ENCODE measurements at regions not wholly inside any gene's neighbourhood (a gene's known extent, or its start where the extent isn't known, plus 50 kb on each side); places are given as distances from the start of the nearest gene placed in this dataset.
"Not testable (repeated sequence)": the region's sequence is repeated elsewhere in the genome, so short reads cannot be mapped to it uniquely, and the experiment has no call there.

DNA sequence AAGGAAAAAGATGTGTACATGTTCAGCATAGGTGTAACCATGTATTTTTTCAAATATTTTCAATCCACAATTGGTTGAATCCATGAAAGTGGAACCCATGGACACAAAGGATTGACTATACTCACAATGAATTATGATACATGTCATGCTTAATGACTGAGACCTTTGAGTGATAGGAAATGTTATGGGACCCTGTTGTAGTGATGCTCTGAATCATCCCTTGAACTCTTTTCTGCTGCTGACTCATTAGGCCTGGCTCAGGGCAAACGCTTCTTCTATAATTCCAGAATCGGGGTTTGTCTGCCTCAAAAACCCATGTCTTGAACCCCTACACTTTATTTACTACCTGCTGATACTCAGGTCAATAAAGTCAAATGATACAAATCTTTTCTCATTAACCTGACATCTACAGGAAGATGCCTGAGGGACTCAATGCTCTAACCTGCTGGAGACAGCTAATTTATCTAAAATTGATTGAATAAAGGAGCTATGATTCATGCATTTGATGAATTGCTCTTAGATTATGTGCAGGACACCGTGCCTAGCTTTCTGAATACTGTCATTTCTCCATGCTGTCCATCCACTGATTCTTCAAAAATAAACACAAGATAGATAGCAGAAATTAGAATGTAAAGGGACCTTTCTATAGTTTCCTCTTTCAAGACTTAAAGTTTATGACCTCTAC, 260.1 kb downstream of the PRELID2 start:
- DNase-seq (ENCODE audit: low spot score): no peak

DNA sequence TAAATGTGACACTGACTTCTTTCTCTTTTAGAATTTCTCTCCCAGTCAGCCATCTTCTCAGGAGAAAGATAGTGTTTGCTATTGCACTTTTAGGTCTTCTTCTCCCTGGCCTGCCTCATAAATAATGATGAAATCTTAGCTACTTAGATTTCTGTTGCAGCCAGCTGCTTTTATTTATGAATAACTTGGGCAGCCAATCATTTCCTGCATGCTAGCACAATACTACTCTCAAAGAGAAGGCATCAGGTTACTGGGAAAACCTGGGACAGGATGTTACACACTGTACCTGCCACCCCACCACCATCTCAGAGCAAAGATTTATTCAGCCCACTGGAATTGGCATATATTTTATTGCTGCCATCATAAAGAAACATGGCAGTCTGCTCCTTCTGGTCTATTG, 266.6 kb downstream of the PRELID2 start:
- peak; percentile 26 for DNase-seq (ENCODE audit: low spot score)

DNA sequence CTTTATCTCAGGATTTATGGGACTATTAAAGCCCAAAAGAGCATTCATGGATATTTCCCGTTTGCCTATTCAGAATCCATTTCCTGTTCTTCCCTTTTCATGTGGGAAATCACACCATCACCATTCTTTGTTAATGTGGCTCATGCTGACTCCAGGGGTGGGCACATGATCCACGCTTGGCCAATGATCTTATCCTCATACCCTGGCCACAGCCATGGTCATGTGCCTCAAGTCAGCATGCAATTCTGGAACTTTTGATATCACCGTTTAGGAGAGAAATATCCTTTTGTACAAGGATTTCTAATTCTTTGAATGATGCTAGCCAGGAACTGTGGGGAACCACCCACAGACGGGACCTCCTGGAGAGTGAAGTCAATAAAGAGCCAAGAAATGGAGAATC, 272.2 kb downstream of the PRELID2 start:
- DNase-seq (ENCODE audit: low spot score): no peak

DNA sequence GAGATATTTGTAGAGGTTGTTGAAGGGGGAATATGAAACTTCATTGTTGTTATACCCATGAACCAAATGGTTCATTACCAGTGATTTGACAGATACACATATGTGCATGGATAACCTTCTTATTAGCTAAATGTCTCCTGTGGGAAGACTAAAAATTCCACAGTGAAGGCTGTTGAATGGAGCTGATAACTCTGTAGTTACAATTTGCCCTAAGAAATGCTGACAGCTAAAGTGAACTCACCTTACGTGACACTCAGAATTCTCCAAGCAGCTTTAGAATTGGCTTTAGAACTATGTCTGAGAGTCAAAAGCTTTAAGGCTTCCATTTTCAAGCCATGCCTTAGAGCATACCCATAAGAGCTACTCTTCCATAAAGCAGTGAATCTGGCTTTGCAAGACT, 276.9 kb downstream of the PRELID2 start:
- DNase-seq (ENCODE audit: low spot score): no peak

DNA sequence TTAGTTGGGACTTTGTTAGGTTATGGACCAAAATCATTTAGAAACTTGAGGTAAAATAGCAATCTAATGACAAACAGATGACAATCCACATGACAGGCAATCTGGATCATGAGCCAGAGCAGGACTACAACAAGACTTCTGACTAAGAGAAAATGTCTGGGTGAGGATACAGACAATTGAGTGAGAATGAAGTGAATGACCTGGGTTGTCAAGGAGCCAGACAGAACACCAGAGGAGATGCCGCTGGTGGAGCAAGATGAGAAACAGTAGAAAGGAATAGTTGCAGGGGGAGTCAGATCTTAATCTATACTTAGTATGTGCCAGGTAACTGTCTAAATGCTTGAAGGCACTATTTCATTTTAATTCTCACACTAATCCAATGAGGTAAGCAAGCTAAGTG, 277.8 kb downstream of the PRELID2 start:
- no peak for DNase-seq (ENCODE audit: low spot score)

DNA sequence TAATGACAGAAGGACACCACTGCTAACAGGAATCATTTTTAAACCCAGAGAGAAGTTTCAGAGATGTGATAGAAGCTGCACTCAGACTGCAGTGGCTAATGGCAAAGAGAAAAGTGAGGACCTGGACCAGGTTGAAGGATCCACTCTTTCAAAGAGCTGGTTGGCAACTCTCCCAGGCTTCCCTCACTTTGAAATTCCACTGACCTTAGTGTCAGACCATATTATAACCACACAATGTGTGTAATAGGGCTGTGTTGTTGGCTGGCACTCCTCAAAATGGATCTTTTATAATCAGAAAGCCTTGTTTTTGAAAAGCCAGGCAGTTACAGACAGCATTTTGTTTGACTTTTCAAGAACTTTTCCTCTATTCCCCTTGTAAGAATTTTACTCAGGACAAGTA, 280.7 kb downstream of the PRELID2 start:
- DNase-seq (ENCODE audit: low spot score): peak; percentile 62

DNA sequence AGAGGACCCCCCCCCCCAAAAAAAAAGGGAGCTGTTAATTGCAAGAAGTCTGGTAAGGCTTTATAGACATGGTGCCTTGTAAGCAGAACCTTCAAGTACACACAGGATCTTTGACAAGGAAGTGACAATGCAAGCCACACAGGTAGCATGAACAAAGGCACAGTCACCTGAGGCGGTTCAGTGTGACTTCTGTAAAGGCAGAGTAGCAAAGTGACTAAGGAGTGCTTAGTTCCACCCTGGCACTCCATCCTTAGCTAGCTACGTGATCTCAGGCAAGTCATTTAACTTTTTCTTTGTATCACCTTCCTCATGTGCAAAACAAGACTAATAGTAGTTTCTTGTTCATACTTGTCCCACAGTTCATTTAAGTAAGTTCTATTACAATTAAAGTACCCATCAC, 282.0 kb downstream of the PRELID2 start:
- no peak for DNase-seq (ENCODE audit: low spot score)

DNA sequence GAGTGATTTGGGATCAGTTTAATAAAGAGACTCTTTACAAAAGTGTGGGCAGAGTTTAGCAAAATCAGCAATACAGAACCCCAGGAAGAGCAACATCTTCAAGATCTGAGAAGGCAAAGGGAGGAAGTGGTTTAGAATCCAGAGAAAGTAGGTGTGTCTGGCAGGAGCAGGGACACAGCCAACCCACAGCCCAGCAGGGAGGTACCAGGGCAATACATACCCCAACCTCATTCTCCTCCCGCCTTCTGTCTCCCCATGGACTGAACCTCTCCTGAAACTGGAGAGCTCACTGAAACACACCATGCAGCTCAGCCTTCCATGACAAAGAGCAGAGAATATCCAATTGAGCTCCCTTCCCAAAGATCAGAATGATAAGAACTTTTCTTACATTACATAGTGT, 283.4 kb downstream of the PRELID2 start:
- no peak for DNase-seq (ENCODE audit: low spot score)

DNA sequence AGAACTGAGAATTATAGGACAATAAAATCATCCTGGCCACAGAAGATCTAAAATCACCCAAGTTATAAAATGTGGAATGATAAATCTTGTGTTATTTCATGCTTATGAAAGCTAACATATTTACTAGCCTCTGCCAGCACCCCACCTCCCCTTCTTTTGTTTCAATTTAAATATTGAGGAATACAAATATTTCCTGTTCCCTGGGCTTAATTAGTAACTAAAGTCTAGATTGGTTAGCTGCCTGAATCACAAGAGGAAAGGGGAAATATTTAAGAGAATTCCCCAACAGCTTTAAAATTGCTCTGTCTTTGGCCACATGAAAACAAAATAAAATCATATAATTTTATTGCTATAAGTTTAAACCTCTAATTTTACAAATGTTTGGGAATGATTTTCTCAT, 287.0 kb downstream of the PRELID2 start:
- DNase-seq (ENCODE audit: low spot score): no peak

DNA sequence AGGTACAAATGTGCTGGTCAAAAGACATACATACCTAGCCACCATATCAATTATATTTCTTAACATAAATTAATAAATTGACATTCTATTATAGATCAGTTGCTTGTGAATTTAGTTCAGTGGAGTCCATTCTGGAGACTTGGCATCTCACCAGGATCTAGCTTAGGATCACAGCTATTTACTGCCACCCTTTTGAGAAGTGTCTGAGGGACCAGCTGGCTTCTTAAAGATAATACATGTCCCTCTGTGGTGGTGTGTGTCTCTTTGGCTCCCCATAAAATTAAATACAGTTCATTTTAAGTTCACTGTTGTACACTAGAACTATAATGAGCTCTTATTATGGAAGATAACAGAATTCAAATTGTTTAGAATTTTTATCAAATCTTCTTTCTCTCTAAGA, 290.7 kb downstream of the PRELID2 start:
- DNase-seq (ENCODE audit: low spot score): no peak

DNA sequence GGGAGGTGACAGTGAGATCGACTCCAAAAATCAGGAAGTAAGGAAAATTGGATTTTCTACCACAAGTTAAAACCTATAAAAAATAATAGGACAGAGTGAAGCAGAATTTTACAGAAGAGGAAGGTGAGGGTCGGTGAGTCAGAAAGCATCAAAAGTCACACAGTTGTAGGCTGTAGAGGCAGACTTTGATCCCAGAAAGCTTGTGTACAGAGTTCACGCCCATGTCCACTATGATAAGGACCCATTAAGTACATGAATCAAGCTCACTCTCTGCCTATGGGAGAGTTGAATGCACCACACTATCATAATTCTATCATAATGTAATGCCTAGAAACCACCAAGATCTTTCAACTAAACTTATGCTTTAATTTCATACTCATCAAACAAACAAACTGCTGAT, 291.2 kb downstream of the PRELID2 start:
- no peak for DNase-seq (ENCODE audit: low spot score)

DNA sequence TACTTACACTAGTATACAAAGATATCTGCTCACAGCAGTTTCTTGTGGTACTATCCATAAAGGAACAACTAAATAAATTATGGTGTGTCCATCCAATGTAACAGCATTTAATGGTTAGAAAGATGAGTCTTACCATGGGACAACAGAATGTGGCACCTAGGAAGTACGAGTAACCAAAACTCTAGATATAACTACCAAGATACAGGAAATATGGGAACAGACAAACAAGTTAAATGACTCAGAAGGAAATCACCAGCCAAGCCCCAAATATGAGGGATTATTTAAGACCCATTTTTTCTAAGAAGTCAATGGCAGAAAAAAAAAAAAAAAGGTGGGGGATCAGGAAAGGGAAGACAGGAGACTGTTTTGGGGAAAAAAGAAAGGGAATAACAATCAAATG, 294.8 kb downstream of the PRELID2 start:
- DNase-seq (ENCODE audit: low spot score): no peak

DNA sequence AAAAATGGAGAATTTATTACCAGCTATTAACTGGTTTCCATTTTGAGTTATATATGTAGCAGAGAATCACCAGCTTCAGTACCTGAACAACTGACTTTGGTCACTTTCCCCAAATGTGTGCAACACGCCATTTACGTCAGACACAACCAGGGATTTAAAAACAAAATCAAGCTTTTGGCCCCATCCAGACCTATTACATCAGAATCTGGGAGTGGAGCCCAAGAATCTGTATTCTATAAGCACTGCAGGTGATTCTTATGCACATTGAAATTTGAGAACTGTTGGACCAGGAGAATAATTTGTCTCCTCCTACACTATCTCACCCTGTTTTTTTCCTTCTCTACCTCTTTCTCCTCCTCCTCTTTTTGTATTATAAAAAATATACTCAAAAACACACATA, 295.9 kb downstream of the PRELID2 start:
- no peak for DNase-seq (ENCODE audit: low spot score)

DNA sequence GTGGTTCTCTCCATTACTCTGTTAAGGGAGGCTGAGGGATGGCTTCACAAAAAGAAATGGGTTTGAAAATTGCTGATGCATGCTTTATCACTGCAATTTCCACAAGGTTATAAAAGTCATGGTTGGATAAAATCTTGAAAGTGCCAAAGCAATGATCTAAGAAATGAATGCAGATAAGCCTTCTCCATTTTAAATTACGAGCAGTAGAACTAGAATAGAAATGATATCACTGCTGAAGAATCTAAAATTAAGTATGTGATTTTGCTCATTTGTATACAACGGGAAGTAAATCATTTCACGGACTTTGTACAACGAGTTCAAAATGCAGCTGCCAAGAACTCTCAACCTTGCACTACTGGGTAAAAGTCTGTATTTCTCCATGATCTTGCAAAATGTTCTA, 299.0 kb downstream of the PRELID2 start:
- no peak for DNase-seq (ENCODE audit: low spot score)

DNA sequence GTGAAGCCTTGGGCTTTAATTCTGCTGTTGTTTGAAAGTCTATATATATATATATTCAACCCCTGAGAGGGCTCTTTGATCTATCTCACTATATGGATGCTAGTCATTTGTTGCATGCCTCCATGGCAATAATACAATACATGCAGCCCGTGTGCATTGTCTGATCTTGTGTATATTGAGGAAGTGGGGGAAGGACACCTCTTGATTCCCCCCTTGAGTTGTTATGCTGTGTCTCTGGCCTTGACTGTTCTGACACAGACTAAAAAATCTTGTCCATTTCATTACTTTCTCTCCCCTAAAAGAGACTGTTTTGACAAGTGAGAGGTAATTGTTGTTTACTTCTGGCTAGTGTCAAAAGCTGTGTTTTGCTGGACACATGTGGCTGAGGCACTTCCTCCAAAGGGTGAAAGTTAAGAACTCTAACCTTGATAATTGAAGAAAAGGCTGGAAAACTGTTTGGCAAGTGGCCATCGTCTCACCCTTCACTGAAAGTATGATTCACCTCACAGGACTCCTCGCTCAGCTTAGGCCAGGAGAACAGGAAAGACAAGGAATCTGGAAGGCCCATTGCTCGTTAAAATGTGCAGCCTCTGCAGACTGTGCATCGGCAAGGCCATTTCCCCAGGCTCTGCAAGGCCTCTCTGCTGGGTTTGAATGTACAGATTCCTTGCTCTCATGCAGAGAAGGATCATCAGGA, 304.0 kb downstream of the PRELID2 start:
- peak; percentile 58 for DNase-seq (ENCODE audit: low spot score)

DNA sequence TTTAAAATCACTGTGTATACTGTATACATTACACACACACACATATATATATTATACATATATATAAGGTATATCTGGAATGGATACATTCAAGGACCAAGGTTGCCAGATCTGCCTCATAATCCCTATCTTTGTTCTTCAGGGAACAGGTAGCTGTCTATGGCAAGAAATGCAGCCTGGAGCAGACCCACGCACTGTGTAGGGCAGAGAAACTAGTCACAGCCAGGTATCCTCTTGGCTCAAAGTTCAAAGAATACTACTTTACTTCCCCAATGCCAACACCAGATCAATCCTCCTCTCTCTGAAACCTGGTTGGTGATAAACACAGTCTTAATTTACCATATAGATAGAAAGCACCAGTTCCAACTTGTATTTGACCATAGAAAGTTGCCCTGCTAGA, 313.6 kb downstream of the PRELID2 start:
- DNase-seq (ENCODE audit: low spot score): no peak

DNA sequence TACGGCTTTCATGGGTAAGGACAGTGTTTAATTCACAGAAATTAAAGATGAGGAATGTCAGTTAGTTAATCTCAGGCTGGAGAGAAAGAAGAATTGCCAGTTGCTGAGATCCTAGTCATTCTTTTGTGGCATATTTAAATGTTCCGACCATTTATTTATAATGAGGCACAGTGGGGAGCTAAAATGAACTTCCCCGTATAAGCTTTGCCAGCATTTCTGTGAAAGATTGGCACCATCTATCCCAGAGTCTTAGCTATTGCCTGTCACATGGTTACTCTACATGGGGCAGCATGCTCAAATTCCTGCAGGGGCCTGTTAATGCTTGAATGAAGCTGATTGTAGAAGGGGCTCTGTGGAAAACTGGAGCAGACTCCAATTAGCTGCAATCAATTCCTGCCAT, 314.1 kb downstream of the PRELID2 start:
- DNase-seq (ENCODE audit: low spot score): no peak

DNA sequence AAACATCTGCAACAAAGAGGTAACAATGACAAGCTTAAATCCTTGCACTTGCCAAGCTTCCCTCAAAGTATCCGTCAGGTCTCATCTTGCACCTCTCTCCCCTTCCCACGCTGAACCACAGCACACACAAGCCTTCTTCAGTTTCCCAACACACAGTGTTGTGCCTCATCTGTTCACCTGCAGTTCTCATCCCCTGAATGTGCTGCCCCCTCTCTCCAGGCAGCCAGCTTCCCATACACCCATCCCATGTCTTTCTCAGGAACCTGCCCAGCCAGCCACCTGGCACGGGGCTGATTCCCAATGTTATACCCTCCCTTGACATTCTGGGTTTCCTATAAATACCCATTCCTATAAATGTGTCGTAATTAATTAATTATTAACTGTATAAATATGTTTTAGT, 314.8 kb downstream of the PRELID2 start:
- DNase-seq (ENCODE audit: low spot score): no peak

DNA sequence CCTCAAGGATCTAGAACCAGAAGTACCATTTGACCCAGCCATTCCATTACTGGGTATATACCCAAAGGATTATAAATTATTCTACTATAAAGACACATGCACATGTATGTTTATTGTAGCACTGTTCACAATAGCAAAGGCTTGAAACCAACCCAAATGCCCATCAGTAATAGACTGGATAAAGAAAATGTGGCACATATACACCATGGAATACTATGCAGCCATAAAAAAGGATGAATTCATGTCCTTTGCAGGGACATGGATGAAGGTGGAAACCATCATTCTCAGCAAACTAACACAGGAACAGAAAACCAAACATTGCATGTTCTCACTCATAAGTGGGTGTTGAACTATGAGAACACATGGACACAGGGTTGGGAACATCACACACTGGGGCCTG, 317.6 kb downstream of the PRELID2 start:
- DNase-seq (ENCODE audit: low spot score): not testable (repeated sequence)

DNA sequence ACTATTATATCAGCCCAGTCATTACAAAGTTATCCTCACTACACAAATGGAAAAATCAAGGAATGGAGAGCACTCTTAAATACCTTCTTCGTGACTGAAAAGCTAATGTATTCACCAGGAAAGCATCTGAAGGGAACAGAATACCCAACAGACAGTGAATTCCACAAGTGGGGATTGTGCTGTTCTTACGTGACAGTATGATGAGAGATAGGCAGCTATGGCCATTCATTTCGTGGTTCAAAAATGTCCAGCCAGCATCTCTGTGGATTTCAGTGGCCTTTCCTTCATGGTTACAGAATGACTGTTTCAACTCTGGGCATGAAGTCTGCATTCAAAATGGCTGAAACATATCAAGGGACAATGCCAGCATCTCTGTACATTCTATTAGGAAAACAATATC, 323.8 kb downstream of the PRELID2 start:
- DNase-seq (ENCODE audit: low spot score): no peak

DNA sequence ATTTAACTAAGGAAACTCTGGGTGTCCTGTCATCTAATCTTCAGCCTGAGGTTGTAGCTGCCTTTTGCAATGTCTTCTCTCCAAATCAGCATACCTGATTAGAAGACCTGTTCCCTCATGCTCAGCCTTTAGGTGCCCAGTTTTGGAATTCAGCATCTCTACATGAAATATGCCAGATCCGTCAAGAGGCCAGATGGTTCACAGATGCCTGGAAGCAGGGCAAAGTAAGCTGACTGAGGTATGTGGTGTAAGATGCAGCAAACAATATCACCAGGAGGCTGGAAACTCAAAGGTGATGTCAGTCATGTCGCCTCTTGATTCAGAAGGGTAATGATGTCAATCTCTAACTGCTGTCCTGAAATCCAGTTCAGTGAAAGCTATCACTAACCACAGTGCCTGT, 324.4 kb downstream of the PRELID2 start:
- no peak for DNase-seq (ENCODE audit: low spot score)

DNA sequence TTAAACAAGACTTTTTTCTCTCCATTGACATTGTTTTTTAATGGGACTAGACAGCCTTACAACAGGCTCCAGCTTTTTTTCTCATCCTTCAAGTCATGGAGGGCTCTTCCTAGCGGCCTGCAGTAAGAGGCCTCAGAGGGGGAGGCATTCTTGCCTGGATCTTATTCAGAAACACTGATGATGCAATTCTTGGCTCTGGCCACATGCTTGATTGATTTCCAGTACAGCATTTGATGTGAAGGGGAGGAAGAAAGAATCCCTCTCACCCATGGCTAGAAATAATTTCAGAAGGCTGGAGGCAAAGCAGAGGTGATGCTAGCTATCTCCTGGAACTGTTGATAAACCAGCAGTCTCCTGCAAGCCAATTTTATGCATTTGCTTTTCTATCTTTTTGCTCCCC, 324.8 kb downstream of the PRELID2 start:
- DNase-seq (ENCODE audit: low spot score): peak; percentile 39

DNA sequence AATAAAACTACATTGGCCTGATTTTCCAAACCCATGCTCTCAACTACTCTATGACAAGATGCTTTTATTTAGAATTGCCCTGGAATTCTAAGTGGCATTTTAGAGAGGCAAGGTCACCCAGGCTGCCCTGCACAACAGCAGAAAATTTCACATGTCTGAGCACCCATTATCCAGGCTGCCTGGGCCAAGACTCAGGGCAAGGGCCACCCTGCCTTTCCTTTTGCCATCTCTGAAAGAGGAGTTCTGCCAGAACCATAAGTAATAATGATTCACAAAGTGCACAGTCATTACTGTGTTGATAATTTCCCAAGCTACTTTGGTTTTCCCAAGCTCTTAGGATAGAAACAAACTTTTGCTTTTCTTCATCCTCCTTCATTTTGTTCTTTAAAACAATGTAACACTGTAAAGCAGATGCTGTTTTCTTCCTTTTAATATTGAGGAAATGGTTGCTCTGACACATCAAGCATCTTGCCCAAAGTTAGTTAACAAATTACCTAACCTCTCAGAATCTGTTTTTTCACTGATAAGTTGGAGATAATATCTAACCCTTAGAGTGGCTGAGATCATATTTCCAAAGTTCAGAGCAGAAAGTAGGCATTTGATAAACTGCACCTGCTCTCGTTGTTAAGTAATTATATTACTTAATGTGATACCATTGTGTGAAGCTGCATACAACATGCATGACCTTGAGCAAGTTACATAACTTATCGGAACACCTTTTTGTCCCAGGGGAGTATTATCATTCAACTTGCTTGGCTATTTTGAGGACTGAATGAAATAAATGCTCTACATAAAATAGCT, 325.6 kb downstream of the PRELID2 start:
- DNase-seq (ENCODE audit: low spot score): peak; percentile 17
